GM12864 (cell line): ENCODE measurements at regions not wholly inside any gene's neighbourhood (a gene's known extent, or its start where the extent isn't known, plus 50 kb on each side); places are given as distances from the start of the nearest gene placed in this dataset.

Source experiments
- DNase-seq: peaks from one replicate; pipeline ENCODE4 v3.0.0-alpha.2; 2011; ENCODE audit warnings: low read depth
- H3K4me3 ChIP-seq: 2 replicates; pipeline ENCODE4 v1.5.1; 2011; ENCODE audit warnings: mild to moderate bottlenecking, low read depth, low read length, control low read depth
- CTCF ChIP-seq: IDR thresholded peaks from 2 replicates; pipeline ENCODE4 v1.5.1; 2011; ENCODE audit warnings: low read depth, mild to moderate bottlenecking, moderate library complexity, low read length, control low read depth, inconsistent platforms; ENCODE audit errors: missing control alignments

GRCh38 chr4:79074040-79074439 is 134.8 kb upstream of the PAQR3 start:
- DNase-seq: no peak
- TF ChIP-seq CTCF: no peak
- no peak overlapping the region for H3K4me3 ChIP-seq

DNA sequence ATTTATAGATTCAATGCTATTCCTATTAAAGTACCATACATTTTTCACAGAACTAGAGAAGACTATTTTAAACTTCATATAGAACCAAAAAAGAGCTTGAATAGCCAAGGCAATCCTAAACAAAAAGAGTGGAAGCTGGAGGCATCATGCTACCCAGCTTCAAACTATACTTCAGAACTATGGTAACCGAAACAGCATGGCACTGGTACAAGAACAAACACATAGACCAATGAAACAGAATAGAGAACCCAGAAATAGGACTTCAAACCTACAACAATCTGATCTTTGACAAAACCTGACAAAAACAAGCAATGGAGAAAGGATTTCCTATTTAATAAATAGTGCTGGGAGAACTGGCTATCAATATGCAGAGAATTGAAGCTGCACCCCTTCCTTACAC is 134.2 kb upstream of the PAQR3 start:
- DNase-seq: no peak
- TF ChIP-seq CTCF: no peak
- no peak overlapping the region for H3K4me3 ChIP-seq

DNA sequence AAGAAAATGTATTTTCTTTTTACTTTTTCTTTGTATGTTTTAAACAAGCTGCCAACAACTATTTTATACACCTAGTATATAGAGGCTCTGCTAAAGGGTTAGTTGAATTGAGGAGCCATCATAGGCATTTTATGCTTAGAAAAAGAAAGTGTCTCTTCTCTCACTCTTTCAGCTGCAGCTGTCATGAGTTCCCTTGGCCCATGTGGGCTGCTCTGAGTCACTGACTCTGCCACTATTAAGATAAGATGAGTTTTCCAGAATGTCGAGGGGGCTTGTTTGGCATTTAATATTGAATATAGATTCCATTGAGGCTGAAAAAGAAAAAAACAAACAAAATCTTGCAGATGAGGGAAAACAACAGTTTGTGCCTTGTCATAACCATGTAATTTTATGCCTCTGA is 126.0 kb upstream of the PAQR3 start:
- no peak overlapping the region for H3K4me3 ChIP-seq
- no peak for TF ChIP-seq CTCF
- no peak for DNase-seq

- no peak for TF ChIP-seq CTCF
- no peak for DNase-seq
- no peak overlapping the region for H3K4me3 ChIP-seq
Observed at GRCh38 chr4:79064806-79065205, 125.6 kb upstream of the PAQR3 start.

GRCh38 chr4:79059631-79060399 is 120.6 kb upstream of the PAQR3 start:
- no peak overlapping the region for H3K4me3 ChIP-seq
- DNase-seq: no peak
- TF ChIP-seq CTCF: no peak

DNA sequence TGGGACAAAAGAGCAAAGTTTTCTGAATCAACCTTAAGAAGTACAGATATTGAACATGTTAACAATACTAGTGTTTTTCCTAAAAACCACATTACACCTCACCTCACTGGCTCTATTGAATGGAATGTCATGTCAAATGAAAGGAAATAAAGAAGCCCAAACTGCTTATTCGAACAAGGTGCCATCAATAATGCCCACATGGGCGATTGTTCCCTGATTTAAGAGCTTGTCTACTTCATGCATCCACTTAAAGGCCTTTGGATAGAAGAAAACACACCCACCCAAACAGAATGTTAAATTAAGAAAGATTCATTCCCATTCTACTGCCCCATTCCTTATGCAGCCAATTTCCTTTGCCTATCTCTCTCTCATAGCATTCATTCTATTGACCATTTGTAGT is 118.5 kb upstream of the PAQR3 start:
- TF ChIP-seq CTCF: no peak
- H3K4me3 ChIP-seq: no peak overlapping the region
- no peak for DNase-seq

GRCh38 chr4:79053754-79054153 is 114.5 kb upstream of the PAQR3 start:
- DNase-seq: no peak
- TF ChIP-seq CTCF: no peak
- H3K4me3 ChIP-seq: no peak overlapping the region
